HK-2 (cell line): ENCODE measurements at regions not wholly inside any gene's neighbourhood (a gene's known extent, or its start where the extent isn't known, plus 50 kb on each side); places are given as distances from the start of the nearest gene placed in this dataset.

Experiments used
- DNase-seq: peaks from one replicate; pipeline ENCODE4 v3.0.0-alpha.2; 2018; ENCODE audit not compliant: unreplicated experiment

GRCh38 chr1:29453502-29454240 lies 217.3 kb downstream of the PTPRU start:
- DNase-seq: peak; percentile 8

DNA sequence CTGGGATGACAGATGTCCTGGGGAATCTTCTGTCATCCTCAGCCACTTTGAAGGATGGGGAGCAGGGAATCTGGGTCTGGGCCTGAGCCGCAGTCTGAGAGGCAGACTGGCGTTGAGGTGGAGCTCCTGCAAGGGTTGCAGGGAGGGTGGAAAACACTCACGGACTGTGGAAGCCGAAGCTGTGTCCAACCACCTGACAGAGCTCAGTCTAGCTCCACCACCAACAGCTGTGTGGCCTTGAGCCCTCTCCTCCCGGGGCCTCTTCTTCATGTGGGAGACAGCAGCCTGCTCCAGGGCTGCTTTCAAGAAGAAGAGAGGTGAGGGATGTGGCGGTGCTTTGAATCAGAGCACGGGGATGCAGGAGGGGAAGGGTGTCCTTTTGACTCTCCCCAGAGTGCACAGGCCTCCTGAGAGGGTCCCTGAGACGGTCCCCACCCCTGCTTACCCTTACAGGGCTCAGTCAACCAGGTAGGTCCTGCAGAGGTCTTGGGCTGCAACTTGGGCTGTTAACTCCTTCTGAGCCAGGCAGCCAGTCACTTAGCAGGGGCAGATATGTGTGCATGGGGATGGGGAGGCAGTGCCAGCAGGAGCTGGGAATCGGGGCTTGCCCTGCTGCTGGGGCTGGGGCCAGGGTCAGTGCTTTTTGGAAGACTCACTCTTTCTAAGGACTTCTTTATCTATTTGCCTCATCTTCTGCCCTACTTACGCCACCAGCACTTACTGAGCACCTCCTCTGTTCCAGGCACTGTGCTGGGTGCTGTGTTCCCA lies 216.3 kb downstream of the PTPRU start:
- no peak for DNase-seq

- no peak for DNase-seq
Measured at GRCh38 chr1:29451368-29451892, 215.1 kb downstream of the PTPRU start.

- DNase-seq: no peak
Measured at GRCh38 chr1:29450591-29450990, 214.3 kb downstream of the PTPRU start.

DNA sequence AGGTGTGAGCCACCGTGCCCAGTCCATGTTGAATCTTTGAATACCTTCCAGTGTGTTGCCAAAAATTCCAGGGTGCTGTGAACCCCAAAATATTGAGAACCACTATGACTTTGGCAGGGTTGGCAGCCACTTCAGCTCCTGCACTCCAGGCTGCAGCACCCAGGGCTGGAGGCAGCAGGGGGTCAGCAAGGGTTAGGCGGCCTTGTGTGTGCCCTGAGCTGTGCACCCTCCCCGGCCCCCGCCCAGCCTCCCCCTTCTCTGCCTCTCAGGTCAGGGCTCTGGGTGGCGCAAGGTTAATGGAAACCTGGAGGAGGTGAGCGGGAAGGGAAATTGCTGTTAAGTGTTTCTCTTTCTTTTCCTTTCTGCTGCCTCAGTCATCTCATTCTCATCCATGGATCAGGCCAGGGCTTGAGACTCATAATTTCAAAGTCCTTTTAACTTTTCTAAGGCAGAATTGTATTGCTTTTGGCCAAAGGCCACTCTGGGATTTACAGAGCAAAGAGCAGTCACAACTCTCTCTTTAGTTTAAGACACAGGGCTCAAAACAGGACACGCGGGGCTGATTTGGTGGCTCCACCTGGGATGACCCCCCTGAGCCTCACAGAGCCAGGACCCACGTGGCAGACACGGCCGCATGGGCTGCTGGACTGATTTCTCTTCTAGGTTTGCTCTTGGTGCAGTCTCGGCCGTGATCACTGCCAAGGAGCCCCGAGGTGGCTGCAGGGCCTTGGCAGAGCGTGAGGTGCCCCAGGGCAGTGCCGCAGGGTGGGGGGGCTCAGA lies 212.3 kb downstream of the PTPRU start:
- no peak for DNase-seq

DNA sequence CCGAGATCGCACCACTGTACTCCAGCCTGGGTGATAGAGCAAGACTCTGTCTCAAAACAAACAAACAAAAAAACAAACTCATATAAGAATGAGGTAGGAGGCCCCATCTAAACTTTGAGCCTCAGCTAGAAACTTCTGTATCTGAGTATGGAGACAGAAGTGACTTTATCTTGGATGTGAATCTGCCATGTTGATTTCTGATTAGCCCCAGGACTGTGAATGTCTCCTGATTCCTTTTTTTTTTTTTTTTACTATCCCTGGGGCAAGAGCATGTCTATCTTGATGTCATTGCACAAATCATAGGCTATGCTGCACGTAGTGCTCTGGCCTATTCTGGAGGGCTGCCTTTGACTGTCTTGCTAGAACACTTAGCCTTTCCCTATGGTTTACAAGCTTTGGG lies 211.0 kb downstream of the PTPRU start:
- no peak for DNase-seq

- DNase-seq: no peak
Measured at GRCh38 chr1:29444782-29445729, 208.7 kb downstream of the PTPRU start.

DNA sequence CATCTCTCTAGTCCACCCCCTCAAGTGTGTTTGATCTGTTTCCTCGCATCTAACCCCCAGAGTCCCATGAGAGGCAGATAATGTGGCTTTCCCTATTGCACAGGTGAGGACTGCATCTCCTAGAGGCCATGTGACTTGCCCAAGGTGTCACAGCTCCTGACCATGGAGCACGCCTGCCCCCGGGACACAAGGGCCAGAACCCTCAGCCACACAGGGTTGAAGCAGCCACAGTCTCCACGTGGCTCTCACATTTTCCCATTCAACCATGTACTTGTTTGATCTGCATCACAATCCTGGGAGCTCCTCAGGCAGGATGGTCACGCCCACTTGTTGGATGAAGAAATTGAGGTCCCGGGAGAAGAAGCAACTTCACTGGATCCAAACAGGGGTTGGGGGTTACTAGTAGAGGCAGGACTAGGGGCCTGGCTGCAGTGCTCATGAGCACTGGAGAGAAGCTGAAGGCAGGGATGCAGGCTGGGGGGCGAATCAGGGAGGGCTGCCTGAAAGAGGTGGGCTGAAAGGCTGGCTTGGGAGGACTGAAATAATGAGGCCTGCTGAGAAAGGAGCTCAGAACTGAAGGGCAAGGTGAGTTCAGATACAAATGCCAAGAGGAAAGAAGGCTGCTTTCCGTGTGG lies 207.9 kb downstream of the PTPRU start:
- DNase-seq: no peak

GRCh38 chr1:29441916-29442668 lies 205.8 kb downstream of the PTPRU start:
- DNase-seq: no peak

DNA sequence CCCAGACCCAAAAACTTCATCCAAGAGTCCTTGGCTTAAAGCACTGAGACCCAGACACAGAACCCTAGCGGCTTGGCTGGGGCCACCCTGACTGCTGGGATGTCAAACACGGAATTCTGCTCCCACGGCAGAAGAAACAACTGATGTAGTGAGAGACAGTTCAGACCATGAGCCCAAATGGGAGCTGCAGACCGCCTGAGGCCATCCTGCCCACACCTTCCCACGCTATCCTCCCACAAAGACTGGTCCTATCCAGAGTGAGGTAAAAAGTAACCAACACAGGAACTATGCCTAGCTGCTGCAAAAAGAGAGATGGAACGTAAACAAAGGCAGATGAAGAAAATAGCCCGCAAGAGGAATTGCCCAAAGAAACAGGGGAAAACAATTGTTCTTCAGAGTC lies 203.3 kb downstream of the PTPRU start:
- no peak for DNase-seq

DNA sequence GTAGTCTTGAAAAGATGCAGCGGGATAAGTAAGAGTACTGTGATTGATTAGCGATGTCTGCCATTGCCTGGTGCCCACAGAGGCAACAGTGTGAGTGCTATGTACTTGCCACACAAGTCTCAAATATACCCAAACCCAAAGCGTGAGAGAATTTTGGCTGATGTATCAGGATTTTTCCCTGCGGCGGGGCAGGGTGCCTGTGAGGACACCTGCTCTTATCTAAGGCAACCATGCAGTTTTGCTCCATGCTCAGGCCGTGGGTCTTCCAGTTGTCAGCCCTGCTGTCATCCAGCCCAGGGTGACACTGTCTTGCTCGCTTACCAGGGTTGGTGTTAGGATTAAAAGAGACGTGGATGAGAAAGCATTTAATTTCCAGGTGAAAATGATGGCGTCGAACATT lies 202.7 kb downstream of the PTPRU start:
- no peak for DNase-seq

GRCh38 chr1:29437946-29438345 lies 201.6 kb downstream of the PTPRU start:
- DNase-seq: no peak

- no peak for DNase-seq
Measured at GRCh38 chr1:29436181-29436785, 200.0 kb downstream of the PTPRU start.

DNA sequence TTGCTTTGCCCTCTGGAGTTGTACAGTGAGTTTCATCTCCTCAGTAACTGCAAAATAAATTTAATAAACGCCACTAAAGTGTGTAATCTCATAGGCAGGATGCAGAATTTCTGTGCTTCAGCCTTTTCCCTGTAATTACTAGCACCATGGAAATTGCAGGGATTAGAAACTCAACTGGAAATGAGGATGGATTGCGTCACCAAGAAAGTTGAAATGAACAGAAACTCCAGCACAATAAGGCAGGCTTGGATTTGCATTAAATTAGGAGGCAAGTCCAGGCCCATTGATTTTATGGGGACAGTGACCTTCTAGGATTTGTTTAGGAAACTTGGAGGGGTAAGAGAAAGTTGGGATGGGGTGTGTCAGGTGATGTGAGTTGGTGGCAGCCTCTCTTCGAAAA lies 197.5 kb downstream of the PTPRU start:
- no peak for DNase-seq

DNA sequence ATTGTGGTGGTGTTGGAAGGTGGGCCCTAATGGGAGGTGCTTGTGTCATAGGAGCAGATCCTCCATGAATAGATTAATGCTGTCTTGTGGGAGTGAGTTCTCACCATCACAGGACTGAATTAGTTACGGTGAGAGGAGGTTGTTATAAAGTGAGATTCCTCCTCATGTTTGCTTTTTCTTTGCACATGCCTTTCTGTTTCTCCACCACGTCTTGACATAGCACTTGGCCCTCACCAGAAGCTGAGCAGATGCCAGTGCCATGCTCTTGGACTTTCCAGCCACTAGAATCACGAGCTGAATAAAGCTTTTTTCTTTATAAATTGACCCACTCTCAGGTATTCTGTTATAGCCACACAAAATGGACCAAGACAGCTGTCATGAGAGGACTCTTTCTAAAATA lies 194.8 kb downstream of the PTPRU start:
- DNase-seq: no peak

DNA sequence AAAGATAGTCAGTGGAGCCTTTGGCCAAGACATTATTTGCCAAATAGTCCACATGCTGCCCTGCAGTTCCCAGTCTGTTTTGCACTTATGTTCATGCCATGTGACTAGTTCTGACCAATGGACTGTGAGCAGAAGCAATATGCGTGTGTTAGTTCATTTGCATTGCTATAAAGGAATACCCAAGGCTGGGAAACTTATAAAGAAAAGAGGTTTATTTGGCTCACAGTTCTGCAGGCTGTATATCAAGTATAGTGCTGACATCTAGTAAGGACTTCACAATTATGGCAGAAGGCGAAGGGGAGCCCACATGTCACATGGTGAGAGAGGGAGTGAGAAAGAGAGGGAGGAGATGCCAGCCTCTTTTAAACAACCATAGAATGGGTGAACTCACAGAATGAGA lies 193.3 kb downstream of the PTPRU start:
- DNase-seq: no peak

- DNase-seq: no peak
Measured at GRCh38 chr1:29428997-29429396, 192.7 kb downstream of the PTPRU start.

DNA sequence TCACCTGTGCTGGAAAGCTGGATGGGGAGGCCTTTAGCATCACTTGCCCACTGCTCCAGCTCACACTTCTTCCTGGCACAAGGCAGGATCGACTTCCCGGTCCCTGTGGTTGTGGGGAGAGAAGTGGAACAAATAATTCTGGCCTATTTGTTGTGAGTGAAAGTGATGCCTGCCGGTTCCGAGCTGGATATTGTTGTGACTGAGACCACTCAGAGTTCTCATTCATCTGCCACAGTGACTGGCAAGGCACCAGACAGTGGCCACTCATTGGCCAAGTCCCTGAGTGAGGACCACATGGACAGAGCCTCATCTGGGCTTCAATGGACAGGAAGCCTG lies 191.9 kb downstream of the PTPRU start:
- no peak for DNase-seq

DNA sequence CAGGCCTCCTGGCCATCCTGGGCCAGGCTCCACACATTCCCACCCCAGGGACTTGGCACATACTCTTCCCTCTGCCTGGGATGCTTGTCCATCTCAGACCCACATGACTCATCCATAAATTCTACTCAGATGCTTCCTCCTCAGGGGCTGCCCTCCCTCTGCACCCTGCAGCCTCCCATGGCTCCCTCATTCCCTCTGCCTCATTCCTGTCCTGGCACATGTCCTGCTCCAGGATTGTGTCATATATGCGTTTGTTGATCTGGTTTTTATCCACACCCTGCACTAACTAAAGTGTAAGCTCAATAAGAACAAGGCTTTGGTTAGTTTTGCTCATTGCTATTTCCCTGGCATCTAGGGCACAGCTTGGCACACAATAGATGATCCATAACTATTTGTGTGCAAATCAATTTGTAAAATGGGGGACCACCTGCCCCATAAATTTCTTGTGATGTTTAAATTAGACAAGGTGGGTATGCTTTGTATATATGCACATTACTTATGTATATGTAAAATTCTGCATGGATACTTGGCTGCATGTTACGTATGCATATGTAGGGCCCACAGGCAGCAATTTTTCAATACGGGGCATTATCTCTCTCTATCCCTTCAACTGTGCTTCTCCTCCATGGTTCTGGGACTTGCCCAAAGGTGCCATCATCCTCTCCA lies 191.4 kb downstream of the PTPRU start:
- no peak for DNase-seq
